SKM-1 treated with dmso at 0.1 percent for 144 hours (cell line): ENCODE measurements at regions not wholly inside any gene's neighbourhood (a gene's known extent, or its start where the extent isn't known, plus 50 kb on each side); places are given as distances from the start of the nearest gene placed in this dataset.

ENCODE experiments used
- DNase-seq: peaks from one replicate; lab custom pipeline; 2025; ENCODE audit not compliant: unreplicated experiment; lab: John Stamatoyannopoulos, UW

- DNase-seq, result no peak
Observed at GRCh38 chr18:78303519-78304191, 676.0 kb upstream of the SALL3 start.

GRCh38 chr18:78304192-78305164 is 675.1 kb upstream of the SALL3 start:
- DNase-seq, result no peak

- DNase-seq, result no peak
Observed at GRCh38 chr18:78305789-78306188, 673.8 kb upstream of the SALL3 start.

GRCh38 chr18:78309307-78309706 is 670.3 kb upstream of the SALL3 start:
- no peak for DNase-seq

- no peak for DNase-seq
Observed at GRCh38 chr18:78309924-78310323, 669.7 kb upstream of the SALL3 start.

GRCh38 chr18:78319264-78319663 is 660.4 kb upstream of the SALL3 start:
- DNase-seq, result no peak

GRCh38 chr18:78319961-78320360 is 659.7 kb upstream of the SALL3 start:
- no peak for DNase-seq

- DNase-seq, result no peak
Observed at GRCh38 chr18:78321402-78321801, 658.2 kb upstream of the SALL3 start.

- no peak for DNase-seq
Observed at GRCh38 chr18:78323453-78324197, 656.0 kb upstream of the SALL3 start.

- no peak for DNase-seq
Observed at GRCh38 chr18:78327643-78328042, 652.0 kb upstream of the SALL3 start.

GRCh38 chr18:78330766-78331165 is 648.9 kb upstream of the SALL3 start:
- DNase-seq, result no peak

- no peak for DNase-seq
Observed at GRCh38 chr18:78352910-78353309, 626.7 kb upstream of the SALL3 start.

- no peak for DNase-seq
Observed at GRCh38 chr18:78362198-78362597, 617.4 kb upstream of the SALL3 start.

- no peak for DNase-seq
Observed at GRCh38 chr18:78363556-78364387, 615.8 kb upstream of the SALL3 start.

GRCh38 chr18:78364388-78364960 is 615.1 kb upstream of the SALL3 start:
- DNase-seq, result no peak

- no peak for DNase-seq
Observed at GRCh38 chr18:78367996-78368395, 611.6 kb upstream of the SALL3 start.

GRCh38 chr18:78368726-78369125 is 610.9 kb upstream of the SALL3 start:
- DNase-seq, result no peak

- DNase-seq, result no peak
Observed at GRCh38 chr18:78376046-78376445, 603.6 kb upstream of the SALL3 start.

GRCh38 chr18:78378403-78378802 is 601.2 kb upstream of the SALL3 start:
- no peak for DNase-seq

- no peak for DNase-seq
Observed at GRCh38 chr18:78378983-78379382, 600.6 kb upstream of the SALL3 start.
